ELR (cell line): ENCODE measurements at regions not wholly inside any gene's neighbourhood (a gene's known extent, or its start where the extent isn't known, plus 50 kb on each side); places are given as distances from the start of the nearest gene placed in this dataset.
A peak's percentile ranks its signal among the peaks of the same experiment; 100 is the strongest.

Source experiments
- DNase-seq: peaks from one replicate; pipeline ENCODE4 v3.0.0-alpha.2; 2015; ENCODE audit warnings: low read depth

DNA sequence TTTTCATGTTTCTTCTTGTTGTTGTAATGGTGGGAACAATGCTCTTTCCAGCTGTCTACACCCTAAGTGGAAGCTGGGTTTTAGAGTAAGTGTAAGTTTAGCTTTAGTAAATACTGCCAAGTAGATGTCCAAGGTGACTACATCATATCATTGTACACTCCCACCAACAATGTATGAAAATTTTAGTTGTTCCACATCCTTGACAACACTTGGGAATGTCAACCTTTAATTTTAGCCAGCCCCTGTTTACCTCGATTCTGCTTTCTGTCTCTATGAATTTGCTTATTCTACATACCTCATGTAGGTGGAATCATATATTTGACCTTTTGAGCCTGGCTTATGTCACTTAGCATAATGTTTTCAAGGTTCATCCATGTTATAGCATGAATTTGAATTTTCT lies 93.0 kb downstream of the MTPAP start:
- no peak for DNase-seq

DNA sequence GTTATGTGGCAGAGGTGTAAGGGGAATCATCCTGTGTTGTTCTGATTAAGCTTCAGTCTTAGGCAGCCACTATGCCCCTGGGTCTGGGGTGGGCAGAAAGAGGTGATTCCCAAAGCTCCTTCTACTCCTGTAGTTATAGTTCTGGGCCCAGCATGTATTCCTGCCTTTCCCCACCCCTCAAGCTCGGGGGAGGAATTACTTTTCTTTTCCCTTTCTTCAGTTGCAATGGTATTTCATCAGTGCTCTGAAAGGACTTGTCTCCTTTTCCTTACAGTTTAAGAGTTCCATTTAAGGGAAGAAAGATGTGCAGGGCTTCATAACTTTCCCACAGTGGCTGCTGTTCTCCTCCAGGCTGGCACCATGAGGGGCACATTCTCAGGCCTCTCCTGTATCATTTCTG lies 94.2 kb downstream of the MTPAP start:
- DNase-seq: no peak

GRCh38 chr10:30248728-30249127 lies 100.3 kb downstream of the MTPAP start:
- DNase-seq: no peak

- no peak for DNase-seq
These were observed 101.4 kb downstream of the MTPAP start for GRCh38 chr10:30247704-30248103.

DNA sequence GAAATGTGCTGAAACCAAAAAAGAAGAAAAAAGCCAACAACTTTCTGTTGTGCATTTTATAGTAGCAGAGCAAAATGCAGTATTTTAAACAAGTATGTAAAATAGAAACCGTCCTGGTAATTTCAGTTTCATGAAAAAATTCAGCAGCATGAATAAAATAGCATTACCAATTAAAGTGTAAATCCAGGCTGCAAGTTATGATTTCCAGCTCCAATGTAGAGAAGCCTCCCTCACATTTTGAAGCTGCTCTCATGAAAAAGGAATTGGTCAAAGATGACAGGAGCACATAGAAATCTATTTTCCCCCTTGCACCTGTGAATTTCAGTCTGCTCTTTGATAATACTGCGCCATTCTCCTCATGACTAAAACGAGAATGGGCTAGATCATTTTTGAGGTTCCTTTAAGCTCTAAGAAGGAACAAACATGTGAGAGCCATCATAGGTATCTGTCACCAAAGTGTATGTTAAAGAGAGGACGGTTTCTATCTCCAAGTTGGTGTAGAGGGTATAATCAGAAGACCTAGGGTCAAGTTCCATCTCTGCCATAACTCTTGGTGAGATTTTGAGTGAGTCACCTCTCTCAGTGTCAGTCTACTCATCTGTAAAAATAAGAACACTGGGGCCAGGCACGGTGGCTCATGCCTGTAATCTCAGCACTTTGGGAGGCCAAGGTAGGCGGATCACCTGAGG lies 107.5 kb downstream of the MTPAP start:
- DNase-seq: no peak

- DNase-seq: no peak
These were observed 110.2 kb downstream of the MTPAP start for GRCh38 chr10:30238836-30239235.

DNA sequence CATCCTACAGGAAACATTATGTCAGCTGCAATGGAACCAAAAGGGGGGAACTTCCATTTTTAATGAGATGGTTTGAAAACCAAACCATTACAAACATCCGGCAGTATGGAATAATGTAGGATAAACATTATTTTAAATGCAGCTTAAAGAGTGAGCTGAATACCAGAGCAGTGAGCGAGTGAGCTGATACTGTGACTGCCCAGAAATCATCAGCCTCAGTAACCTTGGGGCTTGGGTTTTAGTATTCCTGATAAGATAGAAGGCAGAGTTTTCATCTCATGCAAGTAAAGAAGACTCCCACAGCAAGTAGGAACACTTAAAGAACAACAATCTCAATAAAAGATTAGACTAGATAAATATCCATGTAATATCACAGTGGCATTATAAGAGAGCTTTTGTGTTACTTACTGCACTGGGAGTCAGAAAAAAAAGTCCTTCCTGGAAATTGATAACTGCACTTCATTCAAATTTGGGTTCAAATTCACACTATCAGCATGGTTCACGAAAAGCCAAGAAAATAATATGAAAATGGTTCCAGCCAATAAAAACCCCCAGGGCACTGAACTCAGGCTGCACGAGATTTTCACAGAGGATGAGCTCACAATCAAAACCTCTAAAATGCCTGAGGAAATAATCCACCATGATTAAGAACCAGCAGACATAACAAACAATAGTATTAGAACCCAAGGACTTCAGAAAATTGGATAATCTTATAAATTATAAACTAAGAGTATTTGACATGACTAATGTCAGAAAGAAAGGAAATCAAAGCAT lies 115.7 kb downstream of the MTPAP start:
- DNase-seq: peak; percentile 39

GRCh38 chr10:30231709-30232108 lies 117.4 kb downstream of the MTPAP start:
- DNase-seq: no peak

DNA sequence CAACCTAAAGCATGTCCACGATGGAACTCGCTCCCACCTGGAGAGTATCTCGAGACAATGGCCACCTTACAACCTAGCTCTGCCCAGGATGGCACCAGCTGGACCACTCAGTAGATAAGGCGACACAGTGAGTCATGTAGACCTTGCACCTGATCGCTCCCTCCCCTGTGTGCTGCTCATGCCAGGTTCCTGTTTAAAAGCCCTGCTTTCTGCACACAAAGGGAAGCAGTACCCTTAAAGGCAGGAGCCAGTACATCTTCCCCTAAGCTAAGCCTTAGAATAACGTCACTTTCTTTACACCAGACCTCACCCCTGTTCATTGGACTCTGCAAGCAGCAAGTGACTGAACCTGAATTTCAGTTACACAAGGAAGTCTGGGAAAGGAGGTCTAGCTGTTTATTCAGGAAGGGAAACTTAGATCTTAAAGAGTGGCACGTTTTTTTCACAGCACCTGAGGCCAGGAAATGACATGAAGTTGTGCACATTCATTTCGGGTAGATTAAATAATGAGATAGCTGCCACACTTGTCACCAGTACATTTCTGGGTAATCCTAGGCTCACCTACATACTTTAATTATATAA lies 117.9 kb downstream of the MTPAP start:
- DNase-seq: no peak

GRCh38 chr10:30229536-30229935 lies 119.5 kb downstream of the MTPAP start:
- DNase-seq: no peak

GRCh38 chr10:30228417-30229036 lies 120.6 kb downstream of the MTPAP start:
- no peak for DNase-seq

DNA sequence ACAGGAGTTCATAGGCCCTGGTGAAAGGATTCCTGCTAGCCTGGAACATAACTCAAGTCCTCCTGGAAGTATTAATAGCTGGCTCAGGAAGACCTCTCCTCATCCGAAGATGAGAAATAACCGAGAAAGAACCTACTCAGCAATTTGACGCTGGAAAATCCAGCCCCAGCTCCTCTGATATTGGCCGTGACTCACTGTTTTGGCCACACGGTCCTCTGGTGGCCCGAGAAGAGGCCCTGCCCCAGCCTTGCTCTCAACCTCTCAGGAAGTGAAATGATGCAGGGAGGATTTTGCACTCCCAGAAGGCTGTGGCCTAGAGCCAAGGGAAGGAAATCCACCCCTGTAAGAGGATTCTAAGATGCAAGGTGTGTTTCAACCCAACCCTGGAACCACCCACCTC lies 121.6 kb downstream of the MTPAP start:
- no peak for DNase-seq

DNA sequence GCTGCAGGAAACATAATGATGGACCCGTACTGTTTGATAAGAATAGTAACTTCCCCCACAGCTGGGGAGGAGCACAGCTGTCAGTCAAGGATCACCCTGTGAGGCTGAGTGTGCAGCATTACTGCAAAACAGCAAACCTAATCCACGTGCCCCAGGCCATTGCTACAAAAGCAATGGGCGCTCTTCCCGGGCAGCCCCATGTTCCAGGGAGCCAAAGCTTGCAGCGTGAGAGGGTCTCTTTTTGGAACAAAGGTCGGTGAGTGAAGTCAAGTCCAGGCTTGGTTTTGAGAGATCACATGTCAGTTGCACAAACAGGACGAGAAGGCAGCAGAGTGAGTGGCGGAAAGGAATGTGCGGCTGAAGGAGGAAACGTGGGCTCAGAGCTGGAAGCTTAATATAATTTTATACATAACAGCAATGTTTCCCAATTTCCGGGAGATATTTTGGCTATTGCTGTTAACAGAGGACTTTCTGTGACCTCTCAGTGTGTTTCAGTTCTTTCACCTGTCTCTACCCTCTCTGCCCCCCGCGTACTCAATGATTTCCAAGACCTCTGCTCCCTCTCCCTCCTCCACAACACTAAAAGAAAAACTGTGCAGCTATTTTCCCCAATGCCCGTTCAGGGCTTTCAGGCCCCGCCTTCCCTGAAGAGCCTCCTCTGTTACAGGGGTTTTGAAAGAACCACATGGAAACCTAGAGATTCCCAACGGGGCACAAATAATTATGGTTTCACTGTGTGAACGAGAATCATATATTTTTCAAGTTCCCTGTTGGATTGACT lies 128.9 kb downstream of the MTPAP start:
- peak; percentile 10 for DNase-seq

- no peak for DNase-seq
These were observed 132.3 kb downstream of the MTPAP start for GRCh38 chr10:30216821-30217220.

DNA sequence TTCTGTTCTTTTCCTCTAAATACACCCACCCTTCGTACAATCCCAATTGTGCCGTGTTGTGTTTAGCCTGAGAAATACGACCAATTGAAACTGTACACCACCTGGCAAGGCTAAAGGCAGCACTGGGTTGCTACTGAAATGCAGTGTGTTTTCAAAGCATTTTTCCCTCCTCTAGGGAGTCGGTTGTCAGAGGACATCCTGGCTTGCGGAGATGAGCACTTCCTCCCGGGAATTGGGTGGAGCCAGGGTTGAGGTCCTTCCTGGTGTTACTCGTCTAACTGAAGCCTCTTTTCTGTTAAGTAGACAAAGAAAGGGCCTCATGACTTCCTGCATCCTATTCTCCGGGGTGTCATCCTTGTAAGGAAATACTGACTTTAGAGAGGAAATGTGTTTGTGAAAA lies 133.5 kb downstream of the MTPAP start:
- DNase-seq: no peak

DNA sequence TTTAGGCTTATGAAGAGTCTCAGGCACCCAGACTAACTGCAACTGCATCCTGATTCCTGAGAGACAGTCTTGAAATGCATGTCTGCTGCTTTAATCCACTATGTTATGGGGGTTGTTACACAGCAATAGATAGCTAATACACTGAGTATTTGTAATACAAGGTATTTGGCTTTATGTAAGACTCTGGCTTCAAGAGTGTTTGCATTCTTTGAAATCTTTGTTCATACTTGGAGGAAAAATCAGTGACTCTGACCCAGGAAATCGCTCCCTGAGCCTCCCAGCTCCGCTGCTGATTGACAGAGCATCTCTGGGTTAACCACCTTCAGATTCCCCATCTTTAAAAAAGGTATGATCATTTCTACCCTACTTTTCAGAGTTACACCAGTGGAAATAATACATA lies 133.9 kb downstream of the MTPAP start:
- no peak for DNase-seq

GRCh38 chr10:30210296-30210695 lies 138.8 kb downstream of the MTPAP start:
- no peak for DNase-seq

GRCh38 chr10:30208330-30208729 lies 140.7 kb downstream of the MTPAP start:
- DNase-seq: no peak

DNA sequence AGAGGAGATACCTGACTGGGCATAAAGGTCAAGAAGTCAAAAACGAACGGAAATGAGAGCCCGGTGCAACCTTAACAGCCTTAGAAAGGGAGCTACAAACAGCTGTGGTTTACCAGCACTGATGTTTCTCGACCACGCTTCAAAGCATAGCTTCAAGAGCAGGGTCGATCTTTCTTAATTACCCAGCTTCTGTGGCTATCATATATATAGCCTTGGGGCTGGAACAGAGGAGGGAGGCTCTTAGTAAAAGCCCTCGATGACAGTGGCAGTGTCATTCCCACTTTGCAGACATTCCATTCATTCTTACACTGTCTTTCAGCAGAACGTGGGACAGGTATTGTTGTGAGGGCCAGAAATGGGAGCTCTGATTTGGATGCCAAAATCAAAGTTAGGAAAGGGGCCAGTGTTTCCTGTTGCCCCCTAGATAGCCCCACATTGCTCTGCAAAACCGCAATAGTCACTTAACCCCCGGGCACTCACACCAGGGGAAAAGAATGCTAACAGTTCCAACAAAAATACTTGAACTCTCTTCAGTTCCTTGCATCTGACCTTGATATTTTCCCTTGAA lies 141.5 kb downstream of the MTPAP start:
- peak; percentile 25 for DNase-seq

DNA sequence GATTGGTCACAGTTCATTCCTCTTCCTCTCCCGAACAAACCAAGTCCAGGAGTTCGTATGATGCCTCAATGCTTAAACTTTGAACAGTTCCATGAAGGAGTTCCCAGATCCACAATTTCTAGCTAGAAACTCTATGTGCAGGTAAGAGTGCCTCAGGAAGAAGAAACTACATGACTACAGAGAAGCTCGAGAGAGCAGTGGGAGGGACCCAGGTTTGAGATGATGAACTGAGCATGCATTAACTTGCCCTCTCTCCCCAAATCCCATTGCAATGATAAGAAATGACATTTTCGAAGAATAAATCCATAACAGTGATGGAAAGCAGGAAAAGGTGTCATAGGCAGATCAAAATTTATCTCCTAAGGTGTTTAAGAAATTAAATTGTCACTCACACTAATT lies 140.6 kb upstream of the JCAD start:
- no peak for DNase-seq

DNA sequence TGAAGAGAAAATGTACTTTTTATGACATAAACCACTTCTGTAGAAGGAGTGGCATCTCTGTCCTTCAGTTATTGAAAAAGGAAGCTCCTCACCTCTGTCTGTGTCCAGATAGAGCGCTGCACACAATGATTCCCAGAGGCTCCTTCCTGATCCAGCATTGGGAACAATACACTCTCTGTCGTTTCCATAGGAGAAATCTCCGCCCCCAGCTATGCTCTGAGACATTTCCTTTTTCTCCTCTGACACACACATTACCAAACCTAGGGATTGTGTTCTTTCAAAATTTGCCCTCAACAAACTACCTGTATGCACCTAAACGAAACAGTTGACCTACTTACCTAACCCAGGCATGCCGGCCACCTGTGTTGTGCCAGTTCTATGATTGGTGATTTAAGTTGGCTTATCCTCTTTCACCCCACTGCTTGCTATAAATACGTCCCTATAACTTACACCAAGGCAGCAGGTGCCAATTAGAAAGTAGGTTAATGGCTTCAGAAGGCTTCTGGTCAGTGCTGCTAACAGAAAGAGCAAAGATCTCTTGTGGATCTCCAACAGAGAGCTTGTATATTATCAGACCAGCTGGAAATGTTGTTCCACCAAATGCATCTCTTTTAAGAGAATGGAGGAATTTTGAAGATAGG lies 140.1 kb upstream of the JCAD start:
- peak; percentile 7 for DNase-seq
